ENCODE measurements at regions not wholly inside any gene's neighbourhood (a gene's known extent, or its start where the extent isn't known, plus 50 kb on each side); places are given as distances from the start of the nearest gene placed in this dataset.

- no peak for TF ChIP-seq CTCF (conservative IDR thresholded peaks at IDR 0.05; ENCODE audit: low read depth in 2 of 2)
- TF ChIP-seq REST (IDR thresholded peaks at IDR 0.05; ENCODE audit: unreplicated experiment): no peak
- TF ChIP-seq EZH2 (IDR thresholded peaks at IDR 0.05; ENCODE audit: low read depth, unreplicated experiment): no peak
- TF ChIP-seq EZH2phosphoT487 (IDR thresholded peaks at IDR 0.05; ENCODE audit: unreplicated experiment): no peak
- TF ChIP-seq NANOG (IDR thresholded peaks at IDR 0.05; ENCODE audit: borderline replicate concordance): no peak
- TF ChIP-seq CREB1 (CRISPR knock-in tag; IDR thresholded peaks at IDR 0.05; ENCODE audit: low read depth): no peak
- no peak for TF ChIP-seq POLR2AphosphoS5 (IDR thresholded peaks at IDR 0.05; ENCODE audit: low read depth)
- TF ChIP-seq STAT1 (IDR thresholded peaks at IDR 0.05; ENCODE audit: unreplicated experiment): no peak
- TF ChIP-seq ZNF114 (CRISPR knock-in tag; IDR thresholded peaks at IDR 0.05): no peak
- no peak for TF ChIP-seq ETS1 (IDR thresholded peaks at IDR 0.05)
These were observed 69.4 kb upstream of the NUDT4 start for GRCh38 chr12:93308281-93308680.
